NT2/D1 (cell line): ENCODE measurements at regions not wholly inside any gene's neighbourhood (a gene's known extent, or its start where the extent isn't known, plus 50 kb on each side); places are given as distances from the start of the nearest gene placed in this dataset.

ENCODE experiments used
- SUZ12 ChIP-seq: IDR thresholded peaks from 2 replicates; pipeline ENCODE4 v1.6.1; 2011; ENCODE audit not compliant: insufficient read length, insufficient read depth; ENCODE audit errors: extremely low read depth
- YY1 ChIP-seq: IDR thresholded peaks from 2 replicates; pipeline ENCODE4 v1.6.1; 2011; ENCODE audit not compliant: insufficient read length, insufficient read depth
- ZNF274 ChIP-seq: IDR thresholded peaks from 2 replicates; pipeline ENCODE4 v1.6.1; 2011; ENCODE audit warnings: mild to moderate bottlenecking, low read depth, low read length

DNA sequence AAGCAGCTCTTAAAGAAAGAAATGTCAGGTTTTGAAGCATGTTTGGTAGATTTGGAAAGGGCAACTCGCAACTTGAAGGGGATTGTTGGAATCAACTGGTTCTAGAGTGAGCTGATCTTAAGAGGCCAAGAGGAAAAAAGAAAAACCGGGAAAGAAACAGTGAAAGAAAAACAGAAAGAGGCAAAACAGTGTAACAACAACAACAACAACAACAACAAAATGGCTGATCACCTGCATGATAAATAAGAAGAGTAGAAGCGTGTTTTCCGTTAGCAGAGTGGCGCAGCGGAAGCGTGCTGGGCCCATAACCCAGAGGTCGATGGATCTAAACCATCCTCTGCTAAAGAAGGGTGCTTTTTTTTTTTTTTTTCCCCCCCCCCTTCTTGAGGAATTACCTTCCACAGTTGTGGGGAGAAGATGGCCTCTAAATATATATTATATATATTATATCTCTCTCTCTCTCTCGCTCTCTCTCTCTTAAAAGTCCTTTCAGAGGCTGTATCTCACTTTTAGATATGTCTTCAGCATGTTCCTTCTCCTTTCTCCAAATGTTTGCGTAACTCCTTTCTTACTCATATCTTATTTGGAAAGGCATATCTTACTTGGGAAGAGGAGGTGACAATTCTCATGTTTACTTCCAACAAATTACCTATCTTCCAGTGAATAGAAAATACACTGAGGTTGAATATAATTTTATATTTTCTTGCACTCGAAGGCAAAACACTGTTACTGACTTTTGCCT, 134.4 kb downstream of the OR2B2 start:
- TF ChIP-seq SUZ12 (no peak), YY1 (no peak), ZNF274 (no peak)
